HT1080 (cell line): ENCODE measurements at regions not wholly inside any gene's neighbourhood (a gene's known extent, or its start where the extent isn't known, plus 50 kb on each side); places are given as distances from the start of the nearest gene placed in this dataset.
A peak's percentile ranks its signal among the peaks of the same experiment; 100 is the strongest.

Experiments used
- DNase-seq: peaks from one replicate; pipeline ENCODE4 v3.0.0-alpha.2; 2015; ENCODE audit warnings: low read depth

DNA sequence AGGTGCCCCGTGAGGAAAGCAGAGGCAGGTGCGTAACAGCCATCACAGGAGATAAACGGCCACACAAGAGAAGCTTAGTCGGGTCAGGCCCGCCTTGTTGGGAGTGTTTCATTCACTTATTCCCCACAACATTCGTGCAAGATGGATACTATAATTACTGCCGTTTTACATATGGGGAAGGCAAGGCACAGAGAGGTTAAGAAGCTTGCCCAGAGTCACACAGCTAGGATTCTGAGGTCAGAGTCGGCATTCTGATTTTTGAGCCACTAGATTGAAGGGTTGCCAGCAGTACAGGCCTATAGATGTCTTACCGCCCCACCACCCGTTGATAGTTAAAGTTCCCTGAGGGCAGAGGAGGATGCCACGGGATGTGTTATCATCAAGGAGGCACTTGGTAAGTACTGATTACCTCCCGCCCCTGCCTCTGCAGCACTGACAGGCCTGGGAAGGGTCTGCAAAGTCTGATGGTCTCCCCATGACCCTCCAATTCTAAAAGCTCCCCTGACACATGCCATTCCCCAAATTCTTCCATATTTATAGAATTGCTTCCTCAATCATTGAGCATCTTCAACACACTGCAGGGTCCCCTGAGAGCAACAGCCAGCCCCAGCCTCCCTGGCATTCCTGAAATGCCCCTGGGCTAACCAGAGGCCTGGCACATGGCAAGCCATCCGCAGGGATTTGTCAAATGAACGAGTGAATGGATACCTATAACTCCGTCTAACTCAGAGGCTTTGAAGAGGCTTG is 74.7 kb upstream of the CLDN14 start:
- no peak for DNase-seq

DNA sequence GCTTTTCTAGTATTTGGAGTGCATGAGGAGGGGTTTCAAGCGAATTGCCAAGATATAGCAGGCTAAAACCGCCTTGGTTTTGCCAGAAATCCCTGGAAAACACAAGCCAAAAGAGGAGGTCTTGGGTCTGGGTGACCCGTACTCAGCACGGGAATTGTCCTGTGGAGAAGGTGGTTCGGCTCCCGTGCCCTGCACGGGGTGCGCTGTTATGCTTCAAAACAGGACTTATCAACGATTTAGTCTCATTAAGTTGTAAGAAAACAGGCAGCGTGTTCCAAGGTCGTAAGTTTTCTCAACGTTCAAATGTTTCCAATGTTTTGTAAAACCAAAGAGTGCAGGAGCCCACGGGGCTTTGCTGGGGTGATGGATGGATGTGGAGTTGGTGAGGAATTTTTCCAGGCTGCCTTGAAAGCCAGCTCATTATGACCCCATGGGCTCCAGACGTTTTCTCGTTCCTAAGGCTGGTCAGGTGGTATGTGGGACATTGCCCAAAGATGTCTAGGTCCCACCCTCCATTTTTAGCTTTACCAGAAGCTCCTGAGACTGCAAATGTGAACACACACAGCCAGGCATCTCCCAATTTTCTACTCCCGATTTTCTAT is 75.4 kb upstream of the CLDN14 start:
- DNase-seq: no peak

DNA sequence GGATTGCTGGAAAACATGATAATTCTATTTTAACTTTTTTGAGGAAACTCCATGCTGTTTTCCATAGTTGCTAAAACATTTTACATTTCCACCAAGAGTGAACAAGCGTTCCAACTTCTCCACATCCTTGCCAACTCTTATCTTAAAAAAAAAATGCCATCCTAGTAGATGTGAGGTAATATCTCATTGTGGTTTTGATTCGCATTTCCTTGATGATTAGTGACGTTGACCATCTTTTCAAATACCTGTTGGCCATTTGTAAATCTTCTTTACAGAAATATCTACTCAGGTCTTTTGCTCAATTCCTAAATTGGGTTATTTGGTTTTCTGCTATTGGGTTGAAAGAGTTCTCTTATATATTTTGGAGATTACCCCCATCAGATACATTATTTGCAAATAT is 77.4 kb upstream of the CLDN14 start:
- no peak for DNase-seq

DNA sequence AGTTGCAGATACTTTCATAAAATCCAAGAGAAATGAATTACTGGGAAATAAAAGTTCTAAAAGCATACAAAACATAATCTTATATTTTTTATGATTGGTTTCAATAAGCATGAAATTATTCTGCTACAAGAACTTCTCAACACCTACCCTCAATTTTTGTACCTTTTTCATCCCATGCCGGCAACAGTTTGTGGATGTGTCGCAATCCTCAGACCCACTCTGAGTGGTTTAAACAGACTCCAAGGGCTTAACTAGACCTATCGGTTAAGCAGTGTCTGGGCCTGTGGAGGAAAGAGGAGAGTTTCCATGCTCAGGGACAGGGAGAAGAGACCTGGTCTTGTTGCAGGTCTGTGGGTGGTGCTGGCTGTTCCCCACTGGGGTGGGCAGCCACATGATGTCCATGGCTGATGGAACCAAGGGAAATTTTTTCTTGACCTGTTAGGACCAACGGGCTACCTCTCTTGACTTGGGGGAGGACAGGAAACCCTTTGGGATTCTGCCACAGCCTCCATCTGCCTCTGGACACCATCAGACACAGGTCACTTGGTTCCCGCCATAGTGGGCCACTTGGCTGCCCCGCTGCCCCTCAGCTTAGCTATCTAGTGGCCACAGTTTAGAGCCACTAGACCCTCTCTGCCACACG is 81.1 kb upstream of the CLDN14 start:
- no peak for DNase-seq

DNA sequence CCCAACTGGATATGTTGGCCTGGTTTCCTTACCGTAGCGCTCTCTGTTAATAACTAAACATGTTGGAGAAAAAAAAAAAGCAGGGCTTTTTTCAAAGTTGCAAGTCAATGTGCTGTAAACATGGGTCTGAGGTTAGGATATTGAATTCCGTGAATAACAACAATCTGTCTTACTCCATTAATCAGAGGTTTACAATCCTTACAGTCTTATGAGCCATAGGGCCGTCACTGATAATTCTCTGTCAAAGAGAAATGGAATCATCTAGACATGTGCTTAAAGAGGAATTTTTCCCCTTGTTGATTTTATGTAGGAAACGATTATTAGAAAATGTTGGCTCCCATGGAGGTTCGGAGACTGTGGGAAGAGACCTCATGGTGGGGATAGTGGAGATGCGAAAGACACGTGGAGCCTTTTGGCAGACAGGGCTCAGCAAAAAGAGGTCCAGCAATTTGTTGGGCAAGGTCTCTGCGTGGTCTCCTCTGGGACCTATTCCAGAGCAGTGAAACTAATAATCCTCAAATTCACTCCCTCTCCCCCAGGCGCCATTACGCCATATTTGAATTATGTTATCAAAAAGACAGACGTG is 83.5 kb upstream of the CLDN14 start:
- no peak for DNase-seq

DNA sequence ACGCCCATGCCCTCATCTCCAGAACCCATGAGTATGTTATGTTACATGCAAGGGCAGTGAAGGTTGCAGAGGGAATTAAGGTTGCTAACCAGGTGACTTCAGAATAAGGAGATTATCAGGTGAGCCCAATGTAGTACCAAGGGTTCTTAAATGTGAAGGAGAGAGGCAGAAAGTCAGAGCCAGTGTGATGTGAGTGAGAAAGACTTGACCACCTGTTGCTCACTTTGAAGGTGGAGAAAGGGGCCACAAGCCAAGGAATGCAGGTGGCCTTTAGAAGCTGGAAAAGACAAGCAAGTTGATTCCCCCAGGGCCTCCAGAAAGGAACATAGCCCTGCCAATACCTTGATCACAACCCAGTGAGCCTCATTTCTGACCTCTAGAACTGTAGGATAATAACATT is 84.7 kb upstream of the CLDN14 start:
- no peak for DNase-seq

DNA sequence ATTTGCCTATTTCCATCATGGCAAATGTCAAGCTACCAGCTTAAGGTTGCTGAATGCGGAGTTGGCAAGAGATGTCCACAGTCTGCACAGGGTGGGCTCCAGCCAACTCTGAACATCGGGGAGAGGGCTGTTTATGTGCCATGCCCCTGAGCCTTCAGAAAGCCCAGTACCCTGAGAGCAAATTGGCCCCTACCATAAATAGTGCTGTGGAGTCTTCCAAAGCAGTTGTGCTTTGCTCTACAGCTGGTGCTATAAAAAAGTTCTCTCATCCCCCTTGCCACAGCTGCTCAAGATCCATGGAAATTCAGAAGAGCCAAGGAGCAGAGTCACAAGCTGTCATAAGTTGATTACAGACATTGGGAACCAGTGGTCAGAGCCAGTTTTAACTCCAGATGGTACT is 85.6 kb upstream of the CLDN14 start:
- DNase-seq: no peak

DNA sequence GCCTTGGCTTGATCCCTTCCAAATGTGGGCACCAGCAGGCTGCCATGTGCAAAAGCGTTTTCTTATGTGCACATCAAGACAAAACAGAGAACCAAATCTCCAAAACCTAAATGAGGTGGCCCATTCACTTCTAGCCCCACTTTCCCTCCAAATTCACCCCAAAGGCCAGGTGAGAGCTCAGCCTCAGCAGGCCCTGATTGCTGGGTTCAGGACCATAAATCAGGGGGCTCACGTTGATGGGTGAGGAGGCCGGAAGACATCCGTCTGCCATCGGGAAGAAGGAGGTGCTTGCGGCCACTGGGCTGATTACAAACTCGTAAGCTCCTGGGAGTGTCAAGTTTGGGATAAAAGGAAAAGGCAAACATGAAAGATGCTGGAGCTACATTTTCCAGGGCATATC is 86.7 kb upstream of the CLDN14 start:
- DNase-seq: no peak

DNA sequence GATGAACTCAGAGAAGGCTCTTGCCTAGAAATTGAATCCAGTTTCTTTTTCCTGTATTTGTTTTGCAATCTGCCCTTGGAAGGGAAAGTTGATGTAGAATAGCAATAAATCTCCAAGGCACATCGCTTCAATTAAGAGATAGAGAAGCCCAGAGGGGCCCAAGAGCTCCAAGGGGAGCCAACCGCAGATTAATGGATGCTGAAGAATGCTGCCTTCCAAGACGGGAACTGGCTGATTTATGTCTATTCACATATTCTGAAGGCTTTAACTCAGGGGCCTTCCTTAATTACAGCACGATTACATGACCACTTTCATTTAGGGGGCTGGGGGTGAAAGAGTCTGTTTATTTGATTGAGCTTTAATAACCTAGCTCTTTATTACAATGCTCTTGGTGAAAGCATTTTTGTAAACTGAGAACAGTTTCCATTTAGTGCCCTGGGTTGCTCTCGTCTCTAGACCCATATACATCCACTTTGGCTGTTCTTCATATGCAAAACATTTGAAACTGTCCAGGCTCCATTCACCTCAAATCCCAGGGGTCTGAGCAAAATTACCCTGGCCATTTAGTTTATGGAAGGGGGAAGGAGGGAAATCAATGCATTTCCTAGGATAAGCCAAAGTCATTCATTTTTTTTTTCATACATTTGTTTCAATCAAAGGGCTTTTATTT is 87.4 kb upstream of the CLDN14 start:
- no peak for DNase-seq

DNA sequence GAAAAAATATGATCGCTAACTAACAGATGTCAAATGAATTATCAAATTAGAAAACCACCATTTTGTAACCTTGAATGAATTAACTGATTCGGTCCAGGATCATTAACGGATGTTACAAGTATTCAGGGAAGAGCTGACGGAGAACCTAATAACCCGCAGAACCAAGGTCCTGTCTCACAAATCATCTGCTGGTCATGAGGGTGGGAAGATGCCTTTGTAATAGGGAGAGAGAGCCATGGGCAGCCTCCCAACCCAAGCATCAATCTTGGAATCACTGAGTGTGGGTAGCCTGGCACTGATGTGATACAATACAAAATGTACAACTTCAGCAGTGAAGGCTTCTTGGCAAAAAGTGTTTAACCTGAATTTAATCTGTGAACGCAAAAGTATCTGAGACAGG is 89.6 kb upstream of the CLDN14 start:
- no peak for DNase-seq

DNA sequence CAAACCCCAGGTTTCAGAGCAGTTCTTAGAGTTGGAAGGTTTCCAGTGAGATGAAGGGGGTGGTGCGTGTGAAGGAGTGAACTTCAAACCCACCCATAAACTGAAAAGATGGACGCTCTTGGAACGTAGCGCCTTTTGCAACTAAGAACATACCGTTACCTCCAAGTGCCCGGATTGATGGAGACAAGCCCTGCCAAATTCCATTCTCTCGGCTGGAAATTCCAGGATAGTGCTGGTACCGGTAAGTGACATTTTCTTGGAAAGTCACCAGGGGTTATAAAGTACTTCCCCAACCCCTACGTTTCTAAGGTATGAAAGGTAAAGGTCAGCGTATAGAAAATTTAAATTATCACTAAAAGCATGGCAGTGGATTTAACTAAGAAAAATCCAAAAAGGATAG is 91.6 kb upstream of the CLDN14 start:
- DNase-seq: no peak

DNA sequence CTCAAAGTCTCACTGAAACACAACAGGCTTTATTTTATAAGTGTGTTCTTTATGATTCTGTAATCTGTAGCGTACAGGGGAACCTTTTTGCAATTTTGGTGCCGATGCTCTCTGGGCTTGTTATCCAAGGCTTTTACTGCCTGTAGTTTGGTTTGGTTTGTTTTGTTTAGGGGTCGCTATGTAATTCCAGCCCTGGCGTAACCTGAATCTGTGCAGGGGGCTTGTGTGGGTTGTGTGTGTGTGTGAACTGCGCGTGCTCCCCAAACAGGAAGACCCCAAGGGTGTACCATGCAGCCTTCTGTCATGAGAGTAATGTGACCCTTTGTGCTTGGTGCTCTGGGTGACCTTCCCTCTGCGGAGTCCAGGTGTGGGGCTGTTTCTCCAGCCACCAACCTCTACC is 92.1 kb upstream of the CLDN14 start:
- no peak for DNase-seq

DNA sequence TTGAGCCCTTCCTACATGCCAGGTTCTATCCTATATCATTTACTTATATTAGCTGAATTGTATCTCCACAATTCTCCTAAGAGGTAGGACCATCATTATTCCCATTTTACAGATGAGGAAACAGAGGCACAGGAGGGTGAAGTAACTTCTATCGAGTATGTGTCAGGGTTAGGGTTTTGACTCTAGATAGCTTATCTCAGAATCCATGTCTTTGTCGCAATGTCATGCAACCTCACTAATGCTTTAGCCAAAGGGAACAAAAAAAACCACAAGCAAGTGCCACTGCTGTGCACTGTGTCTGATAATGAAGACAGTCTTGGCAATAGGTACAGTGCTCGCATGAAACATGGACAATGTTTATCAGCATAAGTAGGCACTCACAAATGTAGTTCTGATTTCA is 95.4 kb upstream of the CLDN14 start:
- DNase-seq: no peak

DNA sequence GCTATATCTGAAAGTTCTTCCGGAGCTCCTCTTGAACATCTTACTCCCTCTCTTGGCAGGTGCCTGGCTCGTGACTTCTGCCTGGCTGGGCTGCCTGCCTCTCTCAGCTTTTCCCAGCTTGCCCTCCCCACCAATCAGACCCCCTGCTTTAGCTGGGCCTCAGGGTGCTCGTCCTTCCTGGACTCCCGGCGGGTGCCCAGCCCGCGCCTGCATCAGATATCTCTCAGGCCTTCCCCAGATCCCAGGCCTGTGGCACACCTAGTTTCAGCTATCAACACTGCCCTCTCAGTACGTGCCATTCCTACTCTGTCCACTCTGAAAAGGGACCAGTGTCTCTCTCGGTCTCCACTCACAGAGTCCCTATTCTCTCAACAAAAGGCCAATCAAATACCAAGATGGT is 96.5 kb upstream of the CLDN14 start:
- no peak for DNase-seq

DNA sequence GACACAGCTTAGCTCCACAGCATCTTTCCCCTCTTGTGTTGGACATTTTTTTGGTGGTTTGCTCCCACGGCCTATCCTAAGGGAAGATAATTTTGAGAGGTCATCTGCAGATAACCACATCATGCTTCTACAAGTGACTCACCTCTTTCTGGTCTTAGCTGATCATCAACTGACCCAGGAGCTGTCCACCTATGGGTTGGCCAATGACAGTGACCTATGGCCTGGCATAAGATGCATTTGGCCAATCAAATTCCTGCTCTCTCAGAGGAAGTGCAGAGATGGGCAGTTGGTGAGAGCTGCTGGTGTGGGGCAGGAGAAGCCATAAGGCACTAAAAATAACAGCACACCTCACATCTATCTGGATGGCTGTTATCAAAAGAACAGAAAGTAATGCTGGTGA is 100.0 kb upstream of the CLDN14 start:
- DNase-seq: no peak

DNA sequence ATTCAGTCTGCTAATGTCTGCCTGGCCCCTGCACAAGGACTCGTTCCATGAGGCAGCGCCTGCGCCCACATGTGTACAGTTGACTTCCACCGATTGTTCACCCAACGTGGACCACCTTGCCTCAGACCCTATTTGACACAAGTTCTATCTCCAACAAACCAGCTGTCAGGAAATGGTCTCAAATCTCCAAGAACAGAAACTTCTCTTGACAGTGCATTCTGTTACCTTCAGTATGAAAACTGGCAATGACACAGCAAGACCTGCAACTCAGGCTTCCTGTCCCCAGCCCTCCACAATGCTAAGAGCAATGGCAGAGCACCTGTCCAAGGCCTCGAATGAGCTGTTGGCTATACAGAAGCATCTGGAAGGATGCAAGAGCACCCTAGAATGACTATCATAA is 102.3 kb upstream of the CLDN14 start:
- DNase-seq: no peak

DNA sequence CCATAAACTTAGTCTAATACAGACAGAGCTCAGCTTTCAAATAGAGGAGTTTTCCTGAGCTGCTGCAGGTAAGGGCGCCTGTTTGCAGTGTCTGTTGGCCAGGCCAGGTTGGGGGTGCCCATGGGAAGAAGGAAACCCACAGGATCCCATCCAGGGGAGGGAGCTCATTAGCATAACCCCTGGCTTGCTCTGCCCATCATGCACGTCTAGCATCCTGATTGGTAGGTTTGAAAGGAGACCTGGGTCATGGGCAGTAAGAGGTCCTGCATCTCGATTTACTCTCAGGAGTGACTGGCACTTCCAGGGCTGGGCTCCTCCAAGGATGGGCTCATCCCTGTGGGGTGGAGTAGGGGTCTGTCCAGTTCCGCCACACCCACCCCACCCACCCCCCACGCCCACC is 103.7 kb upstream of the CLDN14 start:
- DNase-seq: no peak

DNA sequence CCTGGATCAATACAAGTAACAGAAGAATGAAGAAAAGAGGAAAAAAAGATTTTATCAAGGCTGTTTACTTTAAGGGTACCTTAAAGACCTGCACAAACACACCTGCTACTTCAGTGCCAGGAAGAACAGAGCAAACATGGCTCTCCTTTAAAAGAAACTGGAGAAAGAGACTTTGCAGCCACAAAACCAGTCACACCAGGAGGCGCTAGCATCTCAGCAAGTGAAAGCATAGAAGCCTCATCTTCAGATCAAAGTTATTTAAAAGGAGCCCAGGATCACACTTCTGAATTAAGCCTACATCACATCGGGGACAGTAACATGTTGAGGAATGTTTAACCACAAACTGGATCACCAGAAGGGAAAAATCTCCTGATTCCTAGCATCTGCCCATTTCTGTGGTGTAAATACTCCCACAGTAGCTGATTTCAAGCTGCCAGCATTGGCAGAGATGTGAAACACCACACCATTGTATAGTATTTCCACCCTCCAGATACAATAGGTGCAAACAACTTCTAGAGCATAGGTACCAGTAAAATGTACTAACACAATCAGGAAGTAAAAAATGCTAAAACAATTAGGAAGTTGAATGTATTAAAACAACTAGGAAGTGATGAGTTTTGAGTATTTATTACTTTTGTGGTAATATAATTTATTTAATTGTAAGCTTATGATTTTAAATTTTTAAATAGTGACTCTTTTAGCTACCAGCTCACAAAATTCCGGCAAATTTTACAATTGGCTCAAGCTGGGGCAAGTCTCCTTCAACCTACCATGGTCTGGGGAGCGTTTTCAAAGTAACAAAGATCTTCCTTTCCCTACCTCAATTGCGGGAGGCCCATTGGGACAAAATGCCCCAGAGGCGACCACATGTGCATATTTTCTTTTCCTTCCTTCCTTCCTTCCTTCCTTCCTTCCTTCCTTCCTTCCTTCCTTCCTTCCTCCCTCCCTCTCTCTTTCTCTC is 105.3 kb upstream of the CLDN14 start:
- DNase-seq: no peak

DNA sequence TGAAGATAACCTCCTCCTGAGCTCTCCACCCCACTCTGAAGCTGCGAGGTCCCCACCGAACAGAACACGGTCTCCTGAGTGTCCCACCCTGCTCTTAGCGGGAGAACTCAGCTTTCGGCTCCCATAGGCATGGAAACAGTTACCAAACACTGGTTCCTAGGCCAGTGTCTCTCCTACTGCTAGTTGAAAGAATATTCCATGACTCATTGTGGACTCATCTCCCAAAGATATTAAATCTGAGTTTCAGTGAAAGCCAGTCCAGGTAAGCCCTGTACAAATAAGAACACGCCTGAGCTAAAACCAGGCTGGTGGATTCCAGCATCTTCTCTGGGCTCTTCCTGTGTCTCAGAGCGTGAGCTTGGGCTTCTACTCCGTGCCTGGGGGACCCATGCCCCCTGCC is 107.5 kb upstream of the CLDN14 start:
- peak; percentile 53 for DNase-seq

DNA sequence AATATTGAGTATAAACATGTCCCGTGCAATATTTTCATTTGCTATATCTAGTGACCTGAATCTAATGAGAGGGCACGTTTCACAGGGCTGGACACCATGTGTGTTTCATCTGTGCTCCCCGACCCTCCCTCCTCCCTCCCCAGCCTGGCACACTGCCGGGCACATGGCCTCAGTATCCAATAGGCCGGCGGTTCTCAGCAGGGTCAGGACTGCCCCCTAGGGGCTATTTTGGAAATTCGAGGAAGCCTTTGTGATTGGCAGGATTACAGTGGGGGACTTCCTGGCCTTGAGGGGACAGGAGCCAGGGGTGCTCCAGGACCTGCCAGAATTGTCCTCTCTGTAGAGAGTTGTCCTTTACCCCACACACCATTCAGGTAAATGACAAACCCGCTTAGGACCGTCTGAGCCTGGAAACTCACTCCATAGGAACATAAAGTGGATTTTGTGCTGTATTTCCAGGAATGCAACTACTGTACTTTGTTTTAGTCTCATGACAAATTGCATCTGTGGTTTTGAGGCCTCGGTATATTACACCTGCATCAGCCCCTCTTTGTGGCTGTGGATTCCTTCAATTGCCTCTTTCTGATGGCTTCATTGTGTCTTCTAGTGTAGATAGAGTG is 109.5 kb upstream of the SIM2 start:
- DNase-seq: peak; percentile 18
